Stimulated activated CD8-positive, alpha-beta memory T cell treated with anti-CD3 and anti-CD28 coated beads, Interleukin-2, amount 100 ng/mL, for 48 hours (primary cell): ENCODE measurements at regions not wholly inside any gene's neighbourhood (a gene's known extent, or its start where the extent isn't known, plus 50 kb on each side); places are given as distances from the start of the nearest gene placed in this dataset.

ENCODE experiments used
- DNase-seq, 2 donors: peaks; one replicate each; pipeline ENCODE4 v3.0.0-alpha.2; 2020; ENCODE audit warnings: low read depth in 2 of 2

DNA sequence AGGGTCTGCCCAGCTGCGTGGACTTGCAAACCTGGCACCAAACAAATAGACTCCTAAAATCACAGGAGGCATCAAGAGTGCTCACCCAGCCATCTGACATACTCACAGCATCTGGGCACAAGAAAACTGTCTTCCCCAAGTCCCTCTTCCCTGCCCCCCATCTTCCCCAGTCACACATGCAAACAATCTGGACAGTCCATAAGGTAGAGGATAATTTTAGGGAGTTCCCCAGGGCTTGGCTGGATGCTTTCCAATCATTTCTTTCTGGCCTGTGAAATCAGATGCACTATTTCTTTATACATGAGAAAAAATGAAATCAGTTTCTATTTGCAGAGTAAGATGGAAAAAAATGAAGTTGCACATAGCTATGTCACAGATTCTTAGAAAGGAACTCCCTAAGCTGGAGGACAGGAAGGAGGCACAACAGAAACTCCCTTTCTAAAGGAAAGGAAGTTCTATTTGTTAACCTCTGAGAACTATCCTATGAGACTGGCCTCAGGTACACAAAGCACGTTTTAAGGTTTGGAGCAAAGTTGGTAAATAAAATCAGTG is 342.3 kb downstream of the HNRNPD start:
- DNase-seq: no peak

DNA sequence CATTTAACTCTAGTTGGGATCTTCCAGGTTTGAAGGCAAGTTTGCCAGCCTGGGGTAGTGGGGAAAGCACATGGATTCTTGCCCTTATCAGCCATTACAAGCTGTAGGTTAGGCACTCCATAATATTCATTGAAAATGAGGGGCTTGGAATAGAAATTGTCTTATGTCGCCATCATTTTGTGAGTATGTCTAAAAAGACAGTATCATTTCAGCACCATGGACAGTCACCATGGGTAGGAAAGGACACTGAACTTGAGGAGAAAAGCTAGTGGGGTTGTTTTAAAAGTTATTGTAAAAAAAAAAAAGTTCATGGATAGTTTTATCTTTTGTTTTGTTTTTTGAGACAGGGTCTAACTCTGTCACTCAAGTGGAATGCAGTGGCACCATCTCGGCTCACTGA is 356.1 kb downstream of the HNRNPD start:
- DNase-seq: no peak

DNA sequence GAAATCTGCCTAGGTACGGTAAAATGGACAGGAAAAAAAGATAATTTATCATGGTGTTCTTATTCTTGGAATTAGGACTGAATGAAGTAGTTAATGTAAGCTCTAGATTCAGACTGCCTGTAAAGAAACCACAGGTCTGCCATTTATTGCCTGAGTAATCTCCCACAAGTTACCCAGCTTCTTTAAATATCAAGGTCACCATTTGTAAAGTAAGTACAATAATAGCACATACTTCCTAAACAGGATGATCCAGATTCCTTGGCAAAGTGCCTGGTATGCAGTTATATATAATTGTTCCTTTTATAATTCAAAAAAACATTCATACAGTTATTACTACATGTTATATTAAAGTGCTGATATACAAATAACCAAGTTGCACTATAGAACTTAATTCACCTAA is 368.6 kb downstream of the HNRNPD start:
- no peak for DNase-seq

DNA sequence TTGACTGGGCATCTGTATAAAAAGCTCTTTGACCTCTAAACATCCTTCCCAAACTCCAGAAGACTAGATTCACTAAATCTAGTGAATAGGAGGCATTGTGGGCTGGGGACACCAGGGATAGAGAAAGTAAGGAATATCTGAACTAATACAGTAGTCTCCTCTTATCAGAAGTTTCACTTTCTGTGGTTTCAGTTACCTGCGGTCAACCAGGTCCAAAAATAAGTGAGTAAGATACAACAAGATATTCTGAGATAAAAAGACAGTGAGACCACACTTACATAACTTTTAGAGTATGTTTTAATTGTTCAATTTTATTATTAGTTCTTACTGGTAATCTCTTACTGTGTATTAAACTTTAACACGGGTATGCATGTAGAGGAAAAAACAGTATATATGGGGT is 376.5 kb downstream of the HNRNPD start:
- DNase-seq: no peak

DNA sequence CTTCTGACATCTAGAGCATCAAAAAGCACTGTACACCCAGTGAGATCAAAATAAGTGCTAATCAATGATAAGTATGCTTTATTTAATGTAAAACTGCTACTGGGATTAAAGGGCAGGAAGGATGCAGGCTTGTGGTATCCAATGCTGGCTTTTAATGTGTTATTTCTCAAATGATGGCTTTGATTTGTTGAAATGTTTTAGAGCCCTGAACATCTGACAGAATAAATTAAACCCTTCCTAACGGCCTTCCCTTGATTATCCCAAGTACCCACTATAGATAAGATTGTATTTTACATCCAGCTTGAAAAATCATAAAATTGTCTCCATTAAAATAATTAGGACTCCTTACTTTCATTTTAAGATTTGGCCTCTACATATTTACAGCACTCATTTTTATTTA is 382.9 kb downstream of the HNRNPD start:
- DNase-seq: no peak

DNA sequence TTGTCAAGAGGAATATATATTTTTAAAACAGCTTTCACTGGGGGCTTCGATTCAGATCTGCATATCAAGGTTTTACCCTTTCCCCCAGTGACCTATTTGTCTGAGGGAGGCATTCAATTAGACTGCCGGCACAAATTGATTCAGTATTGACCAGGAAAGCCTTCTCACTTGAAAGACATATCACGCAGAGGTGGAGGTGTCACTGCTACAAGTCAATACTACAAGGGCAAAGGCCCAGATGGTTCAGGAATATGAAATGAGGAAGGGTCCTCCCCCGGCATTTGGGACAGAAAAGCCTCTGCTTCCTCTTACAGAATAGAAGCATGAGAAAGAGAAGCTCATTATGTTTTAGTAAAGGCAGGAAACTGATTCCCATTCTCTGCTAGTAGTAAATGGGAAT is 383.6 kb downstream of the HNRNPD start:
- no peak for DNase-seq

DNA sequence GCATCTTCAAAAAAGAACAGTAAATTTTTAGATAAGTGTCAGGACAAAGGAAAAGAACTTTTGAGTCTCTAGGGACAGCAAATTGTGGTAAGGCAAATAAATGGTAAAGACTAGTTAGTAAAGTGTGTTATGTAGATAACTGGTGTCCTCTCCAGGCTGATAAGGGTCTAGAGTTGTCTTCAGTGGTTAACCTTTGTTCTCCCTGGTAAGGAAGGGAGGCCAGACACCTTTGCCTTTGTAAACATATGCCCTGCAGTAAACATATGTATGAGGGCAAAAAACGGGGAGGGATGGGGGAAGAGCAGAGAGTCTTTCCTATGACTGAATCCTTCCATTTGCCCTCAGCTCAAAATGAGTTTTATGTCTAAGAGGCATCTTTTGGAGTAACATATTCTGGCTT is 384.6 kb downstream of the HNRNPD start:
- no peak for DNase-seq

DNA sequence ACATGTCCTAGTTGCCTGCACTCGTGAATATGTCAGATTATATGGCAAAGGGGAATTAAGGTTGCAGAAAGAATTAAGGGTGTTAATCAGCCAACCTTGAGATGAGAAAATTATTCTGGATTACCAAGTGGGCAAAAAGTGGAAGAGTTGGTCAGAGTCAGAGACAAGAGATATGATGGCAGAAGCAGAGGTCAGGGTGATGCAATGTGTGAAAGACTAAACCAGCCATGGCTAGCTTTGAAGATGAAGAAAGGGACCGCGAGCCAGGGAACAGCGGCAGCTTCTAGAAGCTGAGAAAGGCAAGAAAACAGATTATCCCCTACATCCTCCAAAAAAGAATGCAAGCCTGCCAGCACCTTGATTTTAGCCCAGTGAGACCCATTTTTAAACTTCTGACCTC is 385.6 kb downstream of the HNRNPD start:
- no peak for DNase-seq

DNA sequence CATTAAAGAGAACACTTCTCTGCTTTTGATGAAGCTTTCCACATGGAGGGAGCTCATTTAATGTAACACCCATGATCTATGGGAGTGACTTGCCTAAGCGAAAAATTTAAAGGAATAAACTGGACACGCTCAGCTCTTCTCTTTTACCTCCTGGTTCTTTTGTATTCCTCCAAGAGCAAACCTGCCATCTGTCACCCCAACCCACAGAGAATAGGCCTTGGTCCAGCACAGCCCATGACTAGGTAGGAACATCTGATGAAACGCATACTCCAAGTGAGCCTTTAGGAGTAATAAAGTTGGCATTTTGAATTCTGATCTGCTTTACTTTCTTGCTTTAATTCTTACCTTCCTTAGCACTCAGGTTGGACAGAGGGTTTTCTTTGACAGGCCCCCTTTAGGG is 389.0 kb downstream of the HNRNPD start:
- DNase-seq: no peak

DNA sequence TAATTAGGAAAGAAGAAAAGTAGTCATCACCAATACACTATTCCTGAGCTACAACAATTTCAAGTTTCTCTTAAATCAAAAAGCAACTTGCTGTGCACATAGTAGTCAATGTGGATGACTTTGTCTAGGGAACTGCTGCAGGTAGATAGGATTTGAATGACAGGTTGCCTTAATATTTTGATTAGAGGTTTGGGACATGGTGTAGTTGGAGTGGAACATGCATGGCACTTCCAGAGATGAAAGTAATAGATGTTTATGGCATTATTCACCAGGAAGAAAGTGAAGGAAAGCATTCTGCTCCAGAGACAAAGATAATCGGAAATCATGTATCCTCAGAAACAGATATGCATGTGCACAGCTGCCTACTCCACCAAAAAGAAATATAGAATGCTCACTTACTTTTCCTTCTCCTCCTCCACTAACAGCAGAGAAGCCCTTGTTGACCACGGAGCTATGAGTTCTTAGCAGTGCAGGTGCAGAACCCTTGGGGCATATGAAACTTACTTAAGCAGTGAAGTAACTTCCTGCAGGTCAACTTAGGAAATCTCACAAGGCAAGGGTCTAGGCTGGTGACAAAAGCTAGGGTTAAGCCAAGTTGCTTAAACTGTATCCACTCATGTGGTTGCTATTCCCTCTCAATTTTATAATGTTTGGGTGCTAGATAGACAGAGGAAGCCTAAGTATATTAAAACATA is 390.8 kb downstream of the HNRNPD start:
- no peak for DNase-seq

DNA sequence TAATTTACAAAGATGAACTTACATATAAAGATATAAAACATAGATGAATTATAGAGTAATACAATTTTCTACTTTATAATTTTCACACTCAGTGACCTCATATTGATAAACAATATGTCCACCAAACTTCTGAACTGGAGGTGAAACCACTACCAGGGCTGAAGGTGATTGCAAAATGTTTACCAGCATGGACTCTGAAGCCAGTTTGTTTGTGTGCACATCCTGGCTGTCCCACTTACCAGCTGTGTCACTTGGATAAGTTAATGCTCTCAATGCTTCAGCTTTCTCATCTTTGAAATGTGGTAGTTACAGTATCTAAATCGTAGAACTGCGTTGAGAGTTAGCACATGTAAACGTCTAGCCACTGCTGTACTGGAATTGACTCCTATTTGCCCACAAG is 392.6 kb downstream of the HNRNPD start:
- no peak for DNase-seq

DNA sequence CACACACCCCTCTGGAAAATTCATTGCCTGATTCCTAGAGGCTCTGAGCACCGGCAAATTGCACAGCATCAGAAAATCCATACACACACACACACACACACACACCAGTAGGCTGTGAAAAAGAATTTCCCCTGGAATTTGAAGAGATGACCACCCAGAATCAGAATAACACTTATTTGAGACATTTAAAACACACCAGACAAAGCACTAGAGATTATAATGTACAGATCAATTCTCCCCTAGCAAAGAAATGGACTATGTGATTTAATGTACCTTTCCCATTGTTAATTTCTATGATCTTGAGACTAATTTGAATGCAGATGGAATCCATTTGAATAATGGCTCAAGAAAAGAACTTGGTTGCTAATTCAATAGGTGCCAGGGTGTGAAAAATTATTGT is 399.3 kb downstream of the HNRNPD start:
- no peak for DNase-seq

DNA sequence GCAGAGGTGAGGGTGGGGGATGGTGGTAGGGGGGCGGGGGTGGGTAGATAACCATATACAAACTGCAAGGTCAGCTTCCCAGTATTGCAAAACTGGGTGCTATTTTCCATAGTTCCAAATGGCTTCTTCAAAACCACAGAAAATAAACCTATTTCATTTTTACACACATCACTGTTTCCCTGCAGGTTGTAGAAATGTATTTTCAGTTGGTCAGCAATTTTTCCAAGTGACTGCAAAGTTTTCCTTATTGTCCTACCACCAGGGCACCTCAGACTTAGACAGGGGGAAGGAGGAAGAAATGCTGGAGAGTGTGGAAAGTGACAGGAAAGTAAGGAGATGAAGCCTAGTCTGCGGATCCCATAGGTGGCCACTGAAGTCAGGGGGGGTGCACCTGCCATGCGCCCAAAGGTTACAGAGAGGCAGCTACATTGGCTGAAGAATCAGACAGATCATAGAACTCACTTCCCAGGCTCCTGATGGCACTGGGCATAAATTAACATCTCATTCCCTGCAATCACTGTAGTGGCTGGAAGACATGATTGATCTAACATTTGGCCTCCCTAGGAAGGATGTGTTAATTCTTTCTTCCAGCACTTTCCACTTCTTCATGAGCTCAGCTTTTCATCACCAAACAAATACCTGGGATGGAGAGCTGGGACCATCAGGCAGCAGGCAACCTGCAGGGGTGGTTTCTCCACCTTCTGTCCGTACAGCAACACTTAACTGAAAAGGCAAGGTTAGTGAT is 402.0 kb downstream of the HNRNPD start:
- no peak for DNase-seq

DNA sequence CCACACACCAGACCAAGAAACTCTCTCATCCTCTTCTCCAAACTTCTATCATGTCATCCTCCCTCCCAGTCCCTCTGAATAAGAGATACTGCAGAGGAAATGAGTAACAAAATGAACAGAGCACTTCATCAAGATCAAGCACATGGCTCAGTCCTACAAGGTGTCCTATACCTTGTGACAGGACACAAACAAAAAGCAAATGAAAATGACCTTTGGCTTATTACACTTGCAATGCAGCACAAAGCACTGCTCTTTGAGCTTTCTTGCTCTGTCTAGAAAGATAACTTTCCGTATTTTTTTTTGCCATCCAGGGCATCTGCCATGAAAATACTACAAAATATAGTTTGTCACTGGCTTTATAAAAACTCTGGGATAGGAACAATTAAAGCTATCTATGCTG is 402.7 kb downstream of the HNRNPD start:
- DNase-seq: no peak

DNA sequence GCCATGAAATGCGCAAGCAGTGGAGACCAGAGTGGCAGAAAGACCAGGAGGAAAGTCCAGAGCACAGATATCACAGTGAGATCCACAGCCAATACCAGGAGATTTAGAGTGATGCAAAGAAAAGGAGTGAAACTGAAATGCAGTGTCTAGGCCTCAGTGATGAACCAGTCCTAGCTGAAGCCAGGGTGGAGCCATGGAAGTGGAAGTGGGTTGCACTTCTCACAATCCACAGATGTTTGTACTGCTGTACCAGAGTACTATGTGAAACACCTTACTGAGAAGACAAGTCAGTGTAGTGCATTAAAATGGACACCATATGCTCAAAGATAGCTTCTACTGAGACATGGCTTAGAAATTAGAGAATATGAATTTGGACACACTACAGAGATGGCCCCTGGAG is 403.3 kb downstream of the HNRNPD start:
- no peak for DNase-seq

DNA sequence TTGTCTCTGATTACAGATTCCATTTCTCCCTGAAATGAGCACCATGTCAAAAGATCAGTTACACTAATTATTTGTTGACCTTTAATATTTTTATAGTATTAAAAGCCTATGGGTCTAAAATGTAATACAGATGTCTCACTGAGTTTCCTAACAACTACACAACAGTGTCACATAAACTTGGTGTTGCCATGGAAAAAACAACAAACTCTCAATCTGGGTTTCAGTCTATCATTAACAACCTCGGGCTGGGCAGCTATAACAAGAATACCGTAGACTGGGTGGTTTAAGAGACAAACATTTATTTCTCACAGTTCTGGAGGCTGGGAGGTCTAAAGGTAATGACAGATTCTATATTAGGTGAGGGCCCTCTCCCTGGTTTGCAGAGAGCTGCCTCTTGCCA is 407.1 kb downstream of the HNRNPD start:
- no peak for DNase-seq

DNA sequence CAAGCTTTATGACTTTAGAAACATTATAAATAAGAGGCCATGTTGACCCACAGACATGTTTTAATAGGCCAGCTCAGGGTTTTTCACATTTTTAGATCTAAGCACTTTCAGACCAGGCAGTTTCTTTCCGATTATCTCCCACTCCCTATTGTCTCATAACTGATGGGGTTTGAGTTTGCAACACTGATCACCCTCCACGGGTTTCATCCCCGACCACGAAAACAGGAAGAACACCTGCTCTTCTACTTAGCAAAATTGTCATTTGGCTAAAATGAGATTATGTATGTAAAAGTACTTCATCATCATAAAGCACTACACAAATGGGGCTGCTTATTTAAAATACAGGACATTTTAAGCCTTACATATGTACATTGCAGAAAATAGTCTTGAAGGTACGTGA is 407.9 kb downstream of the HNRNPD start:
- DNase-seq: no peak

DNA sequence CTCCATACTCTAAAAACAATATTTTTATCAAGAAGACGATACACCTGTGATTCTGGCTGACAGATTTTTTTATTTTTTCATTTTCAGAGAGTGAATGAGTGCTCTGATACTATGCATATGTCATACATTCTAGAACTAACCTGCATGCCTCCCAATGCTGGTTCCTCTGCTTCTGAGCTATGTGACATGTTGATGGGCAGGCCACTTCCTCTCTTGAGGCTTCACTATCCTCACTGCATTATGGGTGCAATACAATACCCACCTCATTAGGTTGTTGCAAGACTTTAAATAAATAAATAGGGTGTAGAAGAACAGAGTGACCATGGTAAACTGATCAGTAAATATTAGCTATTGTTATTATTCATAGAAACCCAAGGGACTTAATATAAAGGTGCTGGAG is 408.3 kb downstream of the HNRNPD start:
- DNase-seq: no peak

DNA sequence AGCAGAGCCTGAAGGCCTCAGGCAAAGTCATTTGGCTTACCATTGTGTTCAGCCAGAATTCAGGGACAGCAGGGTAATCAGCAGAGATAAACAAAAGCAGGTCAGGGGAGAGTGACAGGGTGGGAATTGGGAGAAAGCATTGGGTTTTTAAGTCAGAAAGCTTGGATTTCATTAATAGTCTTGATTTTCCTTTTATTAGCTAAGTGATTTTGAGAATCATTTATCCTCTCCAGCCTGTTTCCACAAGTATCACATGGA is 410.1 kb downstream of the HNRNPD start:
- DNase-seq: no peak

DNA sequence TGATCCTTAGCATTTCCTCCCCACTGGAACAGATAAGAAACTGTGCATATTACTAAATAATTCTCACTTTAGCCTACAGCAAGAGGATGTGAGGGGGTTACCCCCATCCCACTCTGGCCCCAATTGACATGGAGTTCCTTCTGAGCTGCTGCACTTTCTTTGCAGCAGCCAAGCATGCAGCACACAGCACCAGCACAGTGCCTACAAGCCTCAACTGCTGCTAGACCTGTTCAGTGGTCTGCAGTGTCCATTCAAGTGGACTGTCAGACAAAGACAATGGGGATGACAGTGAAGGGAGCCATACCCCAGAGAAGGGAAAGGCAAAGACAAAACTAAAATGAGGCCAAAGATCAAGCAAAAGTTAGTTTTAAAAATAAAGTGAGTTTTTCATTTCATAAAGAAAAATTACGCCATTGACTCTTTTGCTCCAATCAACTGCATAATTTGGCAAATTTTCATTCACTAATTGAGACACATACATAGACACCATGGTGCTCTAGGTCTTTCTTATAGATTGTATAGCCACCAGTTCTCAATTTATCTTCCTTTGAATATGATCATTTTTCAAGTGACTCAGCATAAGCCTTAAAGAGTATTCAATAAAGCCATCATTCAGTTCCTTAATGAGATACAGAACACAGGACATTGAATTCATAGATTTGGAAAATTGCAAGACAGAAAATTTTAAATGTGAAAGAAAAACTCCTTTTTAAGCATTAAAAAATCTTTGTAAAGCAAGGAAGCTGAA is 410.6 kb downstream of the HNRNPD start:
- no peak for DNase-seq

DNA sequence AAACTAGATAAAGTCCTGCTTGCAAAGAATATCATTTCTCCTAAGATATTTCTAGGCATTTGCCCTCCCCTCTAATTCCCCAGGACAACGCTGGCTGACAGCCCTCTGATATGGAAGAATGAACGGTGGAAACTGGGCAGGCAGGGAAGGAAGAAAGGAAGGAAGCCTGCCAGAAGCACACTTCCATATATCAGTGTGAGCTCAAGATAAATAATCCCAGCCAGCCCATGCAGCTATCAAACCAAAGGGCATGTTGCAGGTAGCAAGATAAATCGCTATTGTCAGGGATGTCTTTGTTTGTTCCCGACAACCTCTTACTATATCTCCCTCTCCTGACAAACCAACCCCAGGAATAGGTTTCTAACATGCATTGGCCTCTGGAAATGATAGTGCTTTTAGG is 412.8 kb downstream of the HNRNPD start:
- DNase-seq: no peak

DNA sequence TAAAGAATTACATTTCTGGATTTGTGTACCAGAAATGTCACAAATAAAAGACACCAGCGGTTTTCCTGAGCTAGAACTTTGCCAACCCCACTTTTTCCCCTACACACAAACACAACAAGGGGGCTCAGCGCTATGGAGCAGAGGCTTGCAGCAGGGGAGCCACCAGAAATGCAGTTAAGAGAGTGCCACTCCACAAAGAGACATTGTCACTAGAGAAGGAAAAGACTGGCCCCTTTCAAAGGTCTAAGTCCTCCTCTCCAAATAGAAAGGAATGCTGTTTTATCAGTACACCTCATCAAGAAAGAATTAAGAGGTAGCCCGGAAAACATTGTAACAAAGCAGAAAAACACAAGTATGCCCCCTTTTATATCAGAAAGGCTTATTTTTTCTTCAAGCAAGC is 419.5 kb downstream of the HNRNPD start:
- no peak for DNase-seq

DNA sequence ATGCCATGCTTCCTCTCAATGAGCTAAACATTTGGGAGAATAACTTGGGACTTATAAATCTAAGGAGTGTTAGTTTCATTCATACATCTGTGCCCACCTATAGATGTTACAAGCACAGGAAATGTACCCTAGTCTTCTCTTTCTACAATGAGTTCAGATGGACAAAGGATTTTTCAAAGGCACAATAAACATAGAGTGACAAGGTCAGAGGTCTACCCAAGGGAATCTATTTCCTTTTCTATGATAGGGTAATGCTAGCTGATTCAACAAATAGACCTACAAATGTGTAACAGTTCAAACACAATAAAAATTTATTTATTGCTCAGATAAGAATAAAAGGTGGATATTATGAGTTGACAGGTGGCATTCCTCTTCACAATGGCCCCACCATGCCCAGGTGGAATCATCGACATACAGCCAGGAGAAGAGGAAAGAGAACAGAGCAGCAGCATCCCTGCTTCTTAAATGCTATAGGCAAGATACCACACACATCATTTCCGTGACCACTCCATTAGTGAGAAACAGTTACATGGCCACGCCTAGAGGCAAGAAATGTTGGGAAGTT is 421.8 kb downstream of the HNRNPD start:
- DNase-seq: no peak
